ENCODE measurements at regions not wholly inside any gene's neighbourhood (a gene's known extent, or its start where the extent isn't known, plus 50 kb on each side); places are given as distances from the start of the nearest gene placed in this dataset.
"Not testable (repeated sequence)": the region's sequence is repeated elsewhere in the genome, so short reads cannot be mapped to it uniquely, and the experiment has no call there.

DNA sequence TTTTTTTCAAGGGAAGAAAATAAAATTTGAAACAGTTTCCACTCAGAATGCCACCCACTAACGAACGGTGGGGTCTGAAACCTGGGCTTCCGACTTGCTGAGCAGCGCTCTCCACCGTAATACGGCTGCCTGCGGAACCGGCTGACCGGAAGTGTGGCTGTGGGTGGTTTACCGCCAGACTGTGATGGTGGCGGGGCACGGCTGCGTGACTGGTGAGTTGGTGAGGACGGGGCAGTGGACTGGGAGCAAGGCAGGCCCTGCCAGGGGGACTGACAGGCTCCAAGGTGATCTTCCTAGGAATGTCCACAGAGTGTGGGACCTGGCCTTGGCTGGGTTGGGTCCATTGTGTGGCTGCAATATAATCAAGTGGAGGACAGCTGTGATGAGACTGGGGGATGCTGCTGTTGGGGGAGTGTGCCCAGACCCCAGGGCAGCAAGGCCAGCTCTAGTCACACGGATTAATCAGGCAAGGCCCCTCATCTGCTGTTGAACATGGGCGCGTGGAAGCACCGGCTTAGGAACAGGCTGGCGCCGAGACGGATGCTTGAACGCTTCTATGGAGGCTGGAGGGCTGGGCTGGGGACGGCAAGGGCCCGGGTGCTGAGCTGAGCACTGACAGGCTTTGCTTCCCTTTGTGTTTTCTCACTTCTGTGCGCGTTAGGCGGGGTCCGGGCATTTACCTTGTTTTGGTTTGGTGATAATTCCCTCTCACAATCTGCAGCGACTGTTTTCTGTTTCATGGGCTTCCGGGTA, 357.7 kb upstream of the SPRED2 start:
- no peak for DNase-seq (ENCODE audit: low read depth in 2 of 2)

DNA sequence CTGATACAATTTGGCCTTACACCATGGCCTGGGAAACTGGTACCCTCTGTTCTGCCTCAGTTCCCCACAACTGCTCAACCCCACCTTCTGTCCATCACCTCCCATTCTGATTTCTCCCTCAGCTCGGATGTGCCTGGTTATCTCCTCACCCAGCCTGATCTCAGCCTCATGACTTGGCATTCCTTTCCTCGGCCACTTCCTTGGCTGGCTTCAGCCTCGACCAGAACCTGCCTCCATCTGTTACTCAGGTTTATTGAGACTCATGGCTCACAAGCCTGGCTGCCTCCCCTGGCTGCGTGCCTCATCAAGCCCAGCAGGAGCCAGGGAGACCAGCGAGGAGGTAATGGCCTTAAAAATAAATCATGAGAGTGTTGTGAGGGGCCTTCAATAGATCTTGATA, 356.2 kb upstream of the SPRED2 start:
- DNase-seq (ENCODE audit: low read depth in 2 of 2): no peak

DNA sequence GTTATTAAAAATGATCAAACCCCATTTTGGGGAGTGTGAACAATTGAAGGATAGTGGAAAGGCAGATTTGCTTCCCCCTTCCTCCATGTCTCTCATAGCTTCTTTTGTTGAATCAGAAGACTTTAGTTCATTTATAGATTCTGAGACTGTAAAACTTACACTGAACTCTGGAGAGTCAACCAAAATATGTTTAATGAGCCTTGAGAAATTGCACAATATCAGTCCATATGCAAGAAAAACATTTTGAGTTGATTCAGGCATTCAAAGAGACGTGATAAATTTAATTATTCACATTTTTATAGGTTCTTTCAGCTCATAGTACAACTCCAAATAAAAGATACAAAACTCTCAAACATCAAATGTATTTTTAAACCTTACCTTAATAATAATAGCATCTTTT, 354.4 kb upstream of the SPRED2 start:
- no peak for DNase-seq (ENCODE audit: low read depth in 2 of 2)

DNA sequence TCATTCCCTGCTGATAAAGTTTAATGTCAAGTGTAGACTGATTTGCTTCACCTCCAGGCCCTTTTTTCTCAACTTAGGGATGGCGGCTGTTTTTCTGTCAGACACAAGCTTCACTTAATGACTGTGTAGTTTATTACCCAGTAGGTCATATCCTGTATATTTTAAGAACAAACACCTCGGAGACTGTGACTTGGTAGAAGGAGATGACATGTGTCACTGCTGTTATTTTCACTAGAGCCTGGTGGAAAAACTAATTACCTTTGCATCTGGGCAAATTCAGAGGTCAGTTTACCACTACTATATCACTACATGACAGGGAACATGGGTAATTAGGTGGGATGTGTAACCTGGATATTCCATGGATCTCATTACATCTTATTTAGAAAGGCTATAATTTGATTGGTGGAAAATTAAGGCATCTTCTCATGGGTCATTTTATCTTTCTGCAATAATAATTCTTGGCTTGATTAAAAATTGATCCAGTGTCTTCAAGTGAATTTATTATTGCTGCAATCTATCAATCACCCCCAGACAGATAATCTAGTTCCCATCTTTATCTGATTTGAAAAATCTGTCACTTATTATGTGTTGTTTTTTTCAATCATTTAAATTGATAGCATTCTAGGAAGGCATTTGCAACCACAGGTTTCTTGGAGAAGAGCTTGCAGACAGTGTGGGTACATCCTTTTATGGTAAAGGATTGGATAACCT, 353.8 kb upstream of the SPRED2 start:
- DNase-seq (ENCODE audit: low read depth in 2 of 2): no peak

DNA sequence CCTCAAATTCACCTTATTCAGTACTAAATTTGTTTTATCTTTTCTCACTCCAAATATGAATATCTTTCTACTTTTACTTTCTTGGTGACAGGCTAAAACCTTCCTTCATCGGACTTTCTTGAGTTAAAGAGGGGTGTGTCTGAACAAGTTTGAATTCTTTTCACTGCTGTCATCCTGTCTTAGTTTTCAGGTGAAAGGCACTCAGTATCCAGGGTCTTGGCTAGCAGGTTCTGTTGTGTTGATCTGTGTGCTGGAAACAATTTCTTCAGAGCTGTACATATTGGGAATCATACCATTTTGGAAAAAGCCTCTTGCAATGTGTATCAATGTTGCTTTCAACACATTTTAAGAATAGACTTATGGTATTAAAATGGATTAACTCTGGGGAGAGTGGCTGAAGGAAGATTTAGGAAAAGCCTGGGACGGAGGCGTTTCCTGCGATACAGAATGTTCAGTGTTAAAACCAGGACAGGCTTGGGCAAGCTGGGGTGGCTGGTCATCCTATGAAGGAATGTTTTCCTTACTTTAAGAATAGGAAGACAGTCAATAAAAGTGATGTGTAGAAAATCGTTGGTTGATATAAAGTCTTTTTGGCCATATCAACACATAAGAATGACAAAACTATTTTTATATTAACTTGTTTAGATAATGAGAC, 350.7 kb upstream of the SPRED2 start:
- DNase-seq (ENCODE audit: low read depth in 2 of 2): no peak

DNA sequence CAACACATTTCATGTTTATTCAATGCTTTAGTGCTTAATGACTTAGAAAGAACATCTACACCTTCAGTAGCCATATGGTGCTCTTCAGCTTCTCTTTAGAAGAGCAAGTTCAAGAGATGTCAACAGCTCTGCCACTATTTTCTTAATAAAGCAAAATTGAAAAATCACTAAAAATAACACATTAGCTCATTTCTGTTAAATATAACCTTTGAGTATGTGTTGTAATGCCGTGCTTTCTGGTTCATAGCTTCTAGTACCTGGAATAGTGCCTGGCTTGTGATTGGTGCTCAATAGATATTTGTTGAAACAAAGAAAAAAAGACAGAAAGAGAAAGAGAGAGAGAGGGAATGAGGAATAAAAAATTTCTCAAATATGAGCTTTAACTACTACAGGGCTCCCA, 349.8 kb upstream of the SPRED2 start:
- DNase-seq (ENCODE audit: low read depth in 2 of 2): no peak

DNA sequence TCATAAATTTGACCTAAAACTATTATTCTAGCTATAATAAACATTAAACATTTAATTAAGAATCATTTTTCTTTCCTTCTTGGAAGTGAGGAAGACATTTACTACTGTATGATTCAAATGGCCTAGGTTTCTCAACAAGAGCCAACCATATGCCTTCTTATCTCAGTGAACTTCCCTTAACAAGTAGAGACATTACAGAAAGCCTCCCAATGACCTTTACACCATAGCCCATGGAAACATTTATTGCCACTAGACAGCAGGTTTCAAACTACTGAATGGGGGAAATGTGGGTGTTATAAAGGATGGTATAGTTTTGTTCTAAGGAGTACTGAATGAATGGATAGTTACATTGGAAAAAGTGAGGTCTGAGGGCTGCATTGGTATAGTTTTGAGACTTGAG, 349.4 kb upstream of the SPRED2 start:
- no peak for DNase-seq (ENCODE audit: low read depth in 2 of 2)

DNA sequence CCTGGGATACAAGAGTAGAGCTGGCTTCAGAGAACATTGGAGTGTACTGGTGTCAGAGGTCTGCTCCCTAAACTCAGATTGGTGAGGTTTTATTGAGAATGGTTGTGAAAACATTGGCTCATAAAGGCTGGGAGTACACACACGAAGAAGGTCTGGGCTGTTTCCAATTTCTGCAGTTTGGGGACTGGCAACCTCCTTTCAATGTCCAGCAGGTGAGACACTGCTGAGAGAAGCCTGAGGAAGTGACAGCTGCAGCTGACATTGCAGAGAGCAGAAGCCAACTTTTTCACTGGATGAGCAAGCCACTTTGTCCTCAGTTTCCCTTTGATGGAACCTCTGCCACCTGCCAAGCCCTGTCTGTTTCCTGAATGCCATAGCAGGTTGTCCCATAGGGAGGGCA, 346.6 kb upstream of the SPRED2 start:
- DNase-seq (ENCODE audit: low read depth in 2 of 2): no peak

DNA sequence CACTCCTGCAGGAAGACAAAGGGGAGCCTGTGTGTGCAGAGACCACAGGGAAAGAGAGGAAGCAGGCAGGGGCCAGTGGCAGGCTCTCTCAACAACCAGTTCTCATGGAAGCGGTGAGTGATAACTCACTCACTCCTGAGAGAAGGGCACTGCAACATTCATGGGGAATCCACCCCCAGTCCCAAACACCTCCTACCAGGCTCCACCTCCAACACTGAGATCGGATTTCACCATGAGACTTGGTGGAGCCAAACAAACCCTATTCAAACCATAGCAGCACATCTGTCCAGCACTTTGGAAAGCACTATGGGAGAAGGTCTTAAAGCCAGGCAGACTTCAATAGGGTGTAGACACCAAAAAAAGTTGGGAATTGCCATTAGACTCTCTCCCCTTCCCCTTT, 345.7 kb upstream of the SPRED2 start:
- no peak for DNase-seq (ENCODE audit: low read depth in 2 of 2)

DNA sequence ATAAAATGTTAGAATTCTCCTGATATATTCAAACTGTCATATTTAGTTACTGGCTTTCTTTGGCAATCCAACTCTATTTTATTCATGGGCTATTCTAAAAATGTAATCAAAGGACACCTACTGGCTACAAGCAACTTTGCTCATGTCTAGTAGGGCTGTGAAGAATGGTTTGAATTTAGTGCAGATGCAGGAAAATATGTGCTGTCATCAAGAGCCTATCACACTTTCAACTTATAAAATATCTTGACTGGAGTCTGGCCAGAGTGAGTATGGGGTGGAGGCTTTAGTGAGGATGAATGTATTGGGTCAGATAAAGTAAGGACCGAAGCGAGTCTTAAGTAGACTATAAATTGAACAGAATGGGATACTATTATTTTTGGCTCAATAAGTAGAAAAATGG, 343.4 kb upstream of the SPRED2 start:
- DNase-seq (ENCODE audit: low read depth in 2 of 2): no peak

DNA sequence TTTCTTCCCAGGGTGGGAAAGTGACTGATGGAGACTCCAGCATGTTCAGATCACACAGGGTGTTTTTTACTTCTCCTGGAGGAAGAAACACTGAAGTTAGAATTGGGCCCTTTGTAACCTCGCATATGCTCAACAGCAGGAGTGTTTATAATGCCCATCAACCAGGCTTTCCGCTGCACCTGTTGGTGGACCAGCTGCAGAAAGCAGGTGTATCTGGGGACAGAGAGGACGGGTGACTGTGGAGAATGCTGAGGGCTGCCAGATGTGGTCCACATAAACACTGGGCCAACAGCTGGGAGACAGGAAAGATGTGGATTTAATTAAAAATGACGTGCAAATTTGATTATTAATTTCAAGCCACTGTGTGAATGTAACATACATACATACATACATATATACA, 335.5 kb upstream of the SPRED2 start:
- DNase-seq (ENCODE audit: low read depth in 2 of 2): no peak

DNA sequence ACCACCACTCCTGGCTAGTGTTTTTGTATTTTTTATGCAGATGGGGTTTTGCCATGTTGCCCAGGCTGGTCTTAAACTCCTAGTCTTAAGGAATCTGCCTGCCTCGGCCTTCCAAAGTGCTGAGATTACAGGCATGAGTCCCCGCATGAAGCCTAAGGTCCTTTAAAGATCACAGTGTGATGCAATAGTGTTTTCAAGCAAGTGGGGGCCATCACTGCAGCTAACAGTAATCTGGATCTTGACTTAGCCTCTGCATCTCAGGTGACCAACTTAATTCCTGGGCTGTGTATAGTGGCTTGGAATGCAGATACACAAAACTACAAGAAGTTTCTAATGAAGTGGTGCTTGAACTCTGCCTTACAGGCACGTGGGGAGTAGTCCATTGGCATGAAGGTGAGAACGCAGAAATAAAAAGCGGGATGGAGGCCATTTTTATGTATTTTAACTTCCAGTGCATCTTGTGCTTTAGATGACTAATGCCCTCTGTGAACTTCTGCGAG, 334.4 kb upstream of the SPRED2 start:
- DNase-seq (ENCODE audit: low read depth in 2 of 2): no peak

DNA sequence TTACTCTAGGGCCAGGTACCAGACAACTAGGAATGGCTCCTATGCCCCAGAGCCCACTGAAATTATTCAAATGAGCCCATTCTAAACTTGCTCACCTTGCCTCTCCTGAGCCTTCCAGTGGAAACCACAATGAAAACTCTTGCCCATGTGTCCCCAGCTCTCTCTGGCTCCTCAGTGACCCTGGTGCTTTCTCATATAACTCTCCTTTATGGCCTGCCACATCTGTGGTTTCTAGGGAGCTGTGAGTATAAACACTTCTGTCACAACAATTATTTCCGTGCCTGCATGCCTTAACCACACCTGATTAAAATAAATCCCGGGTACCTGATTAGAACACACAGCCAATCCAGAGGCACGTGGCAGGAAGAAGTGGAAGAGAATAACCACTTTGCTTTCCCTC, 333.0 kb upstream of the SPRED2 start:
- no peak for DNase-seq (ENCODE audit: low read depth in 2 of 2)

DNA sequence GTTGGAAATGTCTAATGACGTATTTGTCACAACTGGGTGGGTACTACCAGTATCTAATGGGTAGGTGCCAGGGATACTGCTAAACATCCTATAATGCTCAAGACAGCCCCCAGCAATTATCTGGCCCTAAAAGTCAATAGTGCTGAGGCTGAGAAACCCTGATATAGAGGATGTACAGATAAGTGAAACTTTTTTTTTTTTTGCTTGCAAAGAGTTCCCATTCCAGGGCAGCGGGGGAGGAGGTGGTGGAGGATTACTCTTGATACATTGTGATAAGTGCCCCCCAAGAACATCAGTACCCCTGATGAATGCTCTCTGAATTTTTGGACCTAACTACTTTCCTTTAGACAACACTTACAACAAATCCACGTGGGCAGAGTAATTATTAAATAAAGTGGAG, 329.7 kb upstream of the SPRED2 start:
- DNase-seq (ENCODE audit: low read depth in 2 of 2): no peak

DNA sequence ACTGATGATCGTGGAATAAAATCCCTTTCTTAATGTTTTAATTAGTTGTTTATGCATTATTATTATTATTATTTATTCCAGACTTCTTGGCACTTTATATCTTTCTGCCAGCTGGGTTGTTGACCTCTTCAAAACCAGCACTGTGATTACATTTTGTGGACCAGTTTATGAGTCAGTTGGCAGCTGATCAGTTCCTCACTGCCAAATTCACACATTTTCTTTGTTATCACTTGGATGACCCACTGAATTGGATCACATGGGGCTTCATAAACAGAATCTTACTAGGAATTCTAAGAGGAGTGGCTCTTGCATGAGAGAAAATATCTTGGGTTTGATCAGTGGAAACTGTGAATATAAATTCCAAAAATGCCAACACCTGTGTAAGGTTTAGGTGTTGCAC, 321.8 kb upstream of the SPRED2 start:
- DNase-seq (ENCODE audit: low read depth in 2 of 2): no peak

DNA sequence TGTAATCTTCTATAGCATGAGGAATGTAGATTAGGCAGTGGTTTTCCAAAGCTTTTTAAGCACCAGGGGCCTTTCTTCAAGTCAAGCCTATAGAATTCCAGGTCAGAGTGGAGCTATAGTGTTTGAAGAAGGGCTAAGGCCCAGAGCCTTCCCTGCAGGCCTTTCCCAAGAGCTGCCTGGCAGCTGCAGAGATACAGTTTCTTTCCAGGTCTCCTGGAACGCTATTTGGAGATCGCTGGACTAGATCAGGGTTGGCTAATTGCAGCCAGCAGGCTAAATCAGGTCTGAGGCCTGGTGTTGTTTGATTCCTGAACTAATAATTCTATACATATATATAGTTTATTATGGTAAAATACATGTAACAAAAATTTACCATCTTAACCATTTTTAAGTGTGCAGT, 319.0 kb upstream of the SPRED2 start:
- no peak for DNase-seq (ENCODE audit: low read depth in 2 of 2)

DNA sequence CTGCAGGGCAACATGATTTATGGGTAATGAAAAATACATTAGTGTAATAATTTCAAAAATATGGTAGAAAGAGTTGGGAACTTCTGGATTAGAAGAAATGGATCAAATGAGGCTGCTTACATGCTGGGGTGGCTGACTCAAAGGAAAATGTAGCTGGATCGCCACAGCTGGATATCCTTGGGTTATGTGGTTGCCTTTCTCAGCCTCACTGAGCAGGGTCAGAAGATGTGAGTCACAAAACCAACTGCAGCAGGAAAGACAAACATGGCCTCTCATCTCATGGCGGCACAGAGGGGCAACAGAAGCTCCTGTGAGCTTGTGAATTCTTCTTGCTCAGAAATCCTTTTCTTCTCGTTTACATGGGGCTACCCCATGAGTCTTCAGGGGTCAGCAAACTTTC, 317.1 kb upstream of the SPRED2 start:
- DNase-seq (ENCODE audit: low read depth in 2 of 2): no peak

DNA sequence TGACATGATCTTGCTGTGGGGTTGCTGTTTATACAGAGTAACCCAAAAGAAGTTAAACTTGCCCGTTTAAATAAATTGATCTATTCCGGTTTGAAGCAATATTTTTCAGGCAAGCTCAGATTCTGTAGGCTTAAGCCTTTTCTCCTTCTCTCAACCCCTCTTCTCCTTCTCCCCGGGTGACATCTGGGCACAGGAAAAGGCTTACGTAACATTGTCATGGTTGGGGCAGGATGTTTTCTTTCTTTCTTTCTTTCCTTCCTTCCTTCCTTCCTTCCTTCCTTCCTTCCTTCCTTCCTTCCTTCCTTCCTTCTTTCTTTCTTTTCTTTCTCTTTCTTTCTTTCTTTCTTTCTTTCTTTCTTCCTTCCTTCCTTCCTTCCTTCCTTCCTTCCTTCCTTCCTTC, 315.5 kb upstream of the SPRED2 start:
- DNase-seq (ENCODE audit: low read depth in 2 of 2): not testable (repeated sequence)

DNA sequence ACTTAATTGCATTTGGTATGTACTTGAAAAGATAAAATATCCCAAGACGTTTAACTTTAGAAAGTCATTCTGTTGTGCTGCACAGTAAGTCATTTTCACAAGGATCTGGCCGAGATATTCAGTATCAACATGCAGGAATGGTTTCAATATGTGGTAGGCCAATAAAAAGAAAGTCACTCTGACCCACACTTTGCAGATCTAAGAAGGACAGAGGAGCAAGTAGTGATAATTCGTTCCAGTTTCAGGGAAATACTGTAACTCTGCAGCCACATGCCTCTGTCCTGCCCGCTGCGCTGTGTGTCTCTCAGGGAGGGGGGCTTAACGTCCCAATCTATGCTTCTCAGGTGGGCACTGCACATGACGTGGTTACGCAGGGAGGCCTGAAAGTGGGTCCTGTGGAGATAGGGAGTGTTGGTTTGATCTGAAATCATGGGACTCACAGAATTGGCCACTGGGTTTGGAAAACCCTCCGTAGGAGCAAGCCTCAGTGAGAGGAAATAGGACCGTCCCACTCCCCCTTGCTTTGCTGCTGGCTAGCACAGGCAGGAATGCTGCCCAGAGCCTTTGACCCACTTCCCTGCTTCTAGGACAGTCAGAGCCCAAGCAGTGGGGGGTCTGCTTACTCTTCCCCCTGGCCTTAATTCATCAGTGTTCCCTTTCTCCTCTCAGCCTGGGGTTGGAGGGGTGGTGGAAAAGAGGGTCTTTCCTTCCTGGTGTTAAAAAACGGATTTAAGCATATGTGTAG, 314.7 kb upstream of the SPRED2 start:
- no peak for DNase-seq (ENCODE audit: low read depth in 2 of 2)

DNA sequence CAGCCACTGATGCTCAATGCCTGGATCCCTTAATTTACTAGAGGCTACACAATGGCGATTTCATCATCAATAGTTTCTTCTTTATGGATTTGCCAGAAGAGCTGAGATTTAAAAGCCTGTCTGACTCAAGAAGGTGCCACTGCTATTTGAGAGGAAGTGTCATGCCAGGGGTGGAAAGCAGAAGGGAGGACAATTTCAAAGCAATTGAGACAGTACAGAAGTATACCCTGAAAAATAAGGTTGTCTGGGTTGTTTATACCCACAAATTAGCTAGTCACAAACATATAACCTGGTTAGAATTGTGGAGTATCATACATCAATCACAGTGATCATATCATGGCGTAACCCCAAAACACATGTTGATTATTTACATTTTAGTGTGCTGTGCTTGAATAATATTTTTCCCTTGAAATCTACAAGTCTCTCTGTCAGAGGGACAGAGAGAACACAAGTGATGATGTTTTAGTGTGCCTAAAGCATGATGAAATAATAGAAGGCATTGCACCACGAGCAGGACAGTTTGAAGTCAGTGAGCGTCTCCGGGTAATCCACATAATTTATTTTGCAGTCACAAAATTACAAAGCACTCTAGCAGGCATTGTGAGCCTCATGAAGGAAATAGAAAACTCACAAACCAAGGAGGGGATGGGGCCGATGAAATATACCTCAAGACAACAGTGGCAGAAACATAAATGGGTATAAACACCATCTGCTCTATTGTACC, 312.2 kb upstream of the SPRED2 start:
- no peak for DNase-seq (ENCODE audit: low read depth in 2 of 2)

DNA sequence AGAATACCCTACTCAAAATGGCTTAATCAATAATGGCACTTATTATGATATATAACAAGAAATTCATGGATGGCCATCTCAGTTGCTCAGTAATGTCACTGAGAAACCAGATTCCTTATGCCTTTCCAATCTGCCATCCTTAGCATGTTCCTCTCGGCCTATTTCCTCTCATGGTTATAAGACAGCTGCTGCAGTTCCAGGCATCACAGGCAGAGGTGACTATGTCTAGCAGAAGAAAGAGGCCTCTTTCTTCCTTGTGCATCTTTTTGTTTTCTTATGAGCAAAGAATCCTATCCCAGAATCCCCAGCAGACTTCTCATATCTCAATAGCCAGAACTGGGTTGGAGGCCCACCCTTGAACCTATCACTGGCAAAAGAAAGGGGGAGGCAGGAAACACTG, 310.6 kb upstream of the SPRED2 start:
- DNase-seq (ENCODE audit: low read depth in 2 of 2): no peak

DNA sequence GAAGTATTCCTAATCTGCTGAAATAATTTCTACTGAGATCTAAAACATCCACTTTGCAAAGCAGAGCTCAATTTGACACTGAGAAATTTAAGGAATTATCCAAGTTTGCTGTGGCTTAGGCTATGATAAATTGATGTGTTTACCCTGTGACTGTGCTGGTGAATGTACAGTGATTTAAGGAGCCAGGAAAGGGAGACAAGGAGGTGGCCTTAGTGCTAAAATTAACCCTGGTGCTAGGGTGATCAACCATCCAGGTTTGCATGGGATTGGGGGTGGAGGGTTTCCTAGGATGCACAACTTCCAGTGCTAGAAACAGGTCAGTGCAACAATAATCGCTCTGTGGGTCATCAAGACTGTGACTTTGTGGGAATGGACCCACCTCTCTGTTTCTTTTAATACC, 307.5 kb upstream of the SPRED2 start:
- DNase-seq (ENCODE audit: low read depth in 2 of 2): no peak
